Fibroblast of the aortic adventitia (primary cell): ENCODE measurements at regions not wholly inside any gene's neighbourhood (a gene's known extent, or its start where the extent isn't known, plus 50 kb on each side); places are given as distances from the start of the nearest gene placed in this dataset.

Experiments
- DNase-seq: peaks from one replicate; pipeline ENCODE4 v3.0.0-alpha.2; 2010; ENCODE audit warnings: low read depth
- H3K4me3 ChIP-seq: 2 replicates; pipeline ENCODE4 v1.5.1; 2011; ENCODE audit warnings: low read depth, mild to moderate bottlenecking, control low read depth, low read length, moderate library complexity
- CTCF ChIP-seq: IDR thresholded peaks from 2 replicates; pipeline ENCODE4 v1.5.1; 2011; ENCODE audit warnings: mild to moderate bottlenecking, low read length, control low read depth, inconsistent platforms; ENCODE audit not compliant: insufficient read depth

- no peak overlapping the region for H3K4me3 ChIP-seq
- TF ChIP-seq CTCF: no peak
- no peak for DNase-seq
These were observed 122.8 kb upstream of the APP start for GRCh38 chr21:26293141-26293946.

GRCh38 chr21:26288026-26288425, 117.5 kb upstream of the APP start:
- no peak for DNase-seq
- no peak for TF ChIP-seq CTCF
- no peak overlapping the region for H3K4me3 ChIP-seq

- no peak overlapping the region for H3K4me3 ChIP-seq
- DNase-seq: no peak
- TF ChIP-seq CTCF: no peak
These were observed 114.0 kb upstream of the APP start for GRCh38 chr21:26284531-26284930.

- no peak for DNase-seq
- no peak for TF ChIP-seq CTCF
- no peak overlapping the region for H3K4me3 ChIP-seq
These were observed 111.5 kb upstream of the APP start for GRCh38 chr21:26282058-26282457.

- no peak for TF ChIP-seq CTCF
- no peak overlapping the region for H3K4me3 ChIP-seq
- no peak for DNase-seq
These were observed 110.9 kb upstream of the APP start for GRCh38 chr21:26281506-26281905.

GRCh38 chr21:26280775-26281174, 110.2 kb upstream of the APP start:
- TF ChIP-seq CTCF: no peak
- no peak overlapping the region for H3K4me3 ChIP-seq
- DNase-seq: no peak

GRCh38 chr21:26280148-26280547, 109.6 kb upstream of the APP start:
- no peak overlapping the region for H3K4me3 ChIP-seq
- no peak for TF ChIP-seq CTCF
- no peak for DNase-seq
